Neuronal stem cell (in vitro differentiated cells): ENCODE measurements at regions not wholly inside any gene's neighbourhood (a gene's known extent, or its start where the extent isn't known, plus 50 kb on each side); places are given as distances from the start of the nearest gene placed in this dataset.

ENCODE experiments used
- DNase-seq: peaks from one replicate; pipeline ENCODE4 v3.0.0-alpha.2; 2013; ENCODE audit warnings: low spot score
- H2AFZ ChIP-seq: one replicate; pipeline ENCODE4 v1.6.1; 2013; ENCODE audit warnings: mild to moderate bottlenecking, low read length, inconsistent platforms
- H2AK5ac ChIP-seq: 2 replicates; pipeline ENCODE4 v1.6.1; 2013; ENCODE audit warnings: low read depth, mild to moderate bottlenecking, inconsistent platforms, low read length, moderate library complexity, mixed read lengths
- H2BK120ac ChIP-seq: 2 replicates; pipeline ENCODE4 v1.6.1; 2013; ENCODE audit warnings: low read depth, mild to moderate bottlenecking, inconsistent platforms, low read length, moderate library complexity, mixed read lengths
- H2BK12ac ChIP-seq: one replicate; pipeline ENCODE4 v1.6.1; 2013; ENCODE audit warnings: low read length, inconsistent platforms
- H2BK15ac ChIP-seq: 2 replicates; pipeline ENCODE4 v1.6.1; 2013; ENCODE audit warnings: mild to moderate bottlenecking, low read length, inconsistent platforms, mixed read lengths
- H2BK5ac ChIP-seq: one replicate; pipeline ENCODE4 v1.6.1; 2013; ENCODE audit warnings: inconsistent platforms, mild to moderate bottlenecking, low read length, moderate library complexity
- H3K14ac ChIP-seq: one replicate; pipeline ENCODE4 v1.6.1; 2013; ENCODE audit warnings: low read length, inconsistent platforms
- H3K18ac ChIP-seq: 2 replicates; pipeline ENCODE4 v1.6.1; 2013; ENCODE audit warnings: low read length, inconsistent platforms
- H3K23ac ChIP-seq: 2 replicates; pipeline ENCODE4 v1.6.1; 2013; ENCODE audit warnings: low read depth, mild to moderate bottlenecking, mixed read lengths, low read length, inconsistent platforms; ENCODE audit not compliant: poor library complexity
- H3K27ac ChIP-seq: replicated peaks from 3 replicates; pipeline ENCODE4 v1.5.1; 2013; ENCODE audit warnings: low read length, inconsistent platforms
- H3K27me3 ChIP-seq, 3 experiments: 2 replicates each; pipeline ENCODE4 v1.6.1; 2013; ENCODE audit warnings: low read length in 3 of 3, mild to moderate bottlenecking in 2 of 3, inconsistent platforms in 1 of 3, low read depth in 1 of 3, mixed read lengths in 1 of 3, moderate library complexity in 1 of 3; ENCODE audit not compliant: control insufficient read depth in 3 of 3, insufficient read depth in 3 of 3
- H3K36me3 ChIP-seq, 2 donors: replicated peaks in 1 of 2; 2 replicates each; pipeline ENCODE4 v1.6.1; 2013; ENCODE audit warnings: low read length in 2 of 2; ENCODE audit not compliant: control insufficient read depth in 2 of 2, insufficient read depth in 2 of 2
- H3K4ac ChIP-seq: 2 replicates; pipeline ENCODE4 v1.6.1; 2013; ENCODE audit warnings: inconsistent platforms, mild to moderate bottlenecking, low read length, moderate library complexity
- H3K4me1 ChIP-seq, 2 donors: 1 replicate in 1 of 2; 2 replicates in 1 of 2; pipeline ENCODE4 v1.6.1; 2013; ENCODE audit warnings: low read length in 2 of 2, low read depth in 1 of 2; ENCODE audit not compliant: control insufficient read depth in 2 of 2, insufficient read depth in 1 of 2
- H3K4me2 ChIP-seq: one replicate; pipeline ENCODE4 v1.6.1; 2013; ENCODE audit warnings: mild to moderate bottlenecking, low read length, inconsistent platforms; ENCODE audit not compliant: insufficient read depth, poor library complexity, severe bottlenecking
- H3K4me3 ChIP-seq, 2 donors: 2 replicates each; pipeline ENCODE4 v1.5.1; 2013; ENCODE audit warnings: low read length in 2 of 2, mild to moderate bottlenecking in 2 of 2, inconsistent platforms in 1 of 2, moderate library complexity in 1 of 2
- H3K79me1 ChIP-seq: one replicate; pipeline ENCODE4 v1.6.1; 2013; ENCODE audit warnings: low read depth, mild to moderate bottlenecking, inconsistent platforms, low read length, moderate library complexity
- H3K9ac ChIP-seq: one replicate; pipeline ENCODE4 v1.6.1; 2013; ENCODE audit warnings: mild to moderate bottlenecking, low read depth, low read length, inconsistent platforms; ENCODE audit not compliant: poor library complexity
- H3K9me3 ChIP-seq, 2 donors: replicated peaks in 1 of 2; 2 replicates each; pipeline versions ENCODE3 to v1.6.1; 2013; ENCODE audit warnings: low read length in 2 of 2, mild to moderate bottlenecking in 2 of 2, inconsistent platforms in 1 of 2, low read depth in 1 of 2, mixed read lengths in 1 of 2, moderate library complexity in 1 of 2; ENCODE audit not compliant: control insufficient read depth in 2 of 2, insufficient read depth in 1 of 2
- H4K8ac ChIP-seq: one replicate; pipeline ENCODE4 v1.6.1; 2013; ENCODE audit warnings: low read depth, mild to moderate bottlenecking, inconsistent platforms, low read length, moderate library complexity
- H4K91ac ChIP-seq: one replicate; pipeline ENCODE4 v1.6.1; 2013; ENCODE audit warnings: low read length, low read depth, mild to moderate bottlenecking, inconsistent platforms; ENCODE audit not compliant: poor library complexity
- WGBS, 2 donors: extraction: QIAGEN DNeasy Blood & Tissue Kit; methylation state at CpG; one replicate each; pipeline ENCODE4 v1.1.7; 2013; ENCODE audit warnings: missing lambda C conversion rate in 2 of 2, mixed read lengths in 1 of 2; ENCODE audit not compliant: insufficient read length in 2 of 2, insufficient replicate concordance in 1 of 2; ENCODE audit errors: extremely low coverage in 2 of 2; 5-methylcytosine and 5-hydroxymethylcytosine counted together

DNA sequence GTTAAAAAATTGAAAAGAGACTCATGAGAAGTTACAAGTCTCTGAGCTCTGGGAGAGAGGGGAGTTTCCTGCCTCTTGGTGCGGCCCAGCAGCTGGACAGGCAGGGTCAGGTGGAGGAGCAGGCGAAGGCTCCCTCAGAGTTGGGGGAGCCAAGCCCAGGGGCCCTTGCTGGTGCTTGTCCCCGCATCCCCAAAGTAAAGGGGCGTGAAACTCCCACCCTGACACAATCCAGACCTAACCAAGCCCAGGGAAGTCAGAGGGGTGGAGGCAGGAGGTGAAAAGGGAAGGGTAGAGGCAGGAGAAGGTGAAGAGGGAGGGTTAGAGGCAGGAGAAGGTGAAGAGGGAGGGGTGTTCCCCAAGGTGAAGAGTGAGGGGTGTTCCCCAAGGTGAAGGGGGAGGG is 322.8 kb downstream of the GLRX3 start:
- Histone ChIP-seq H3K18ac (peak overlapping the region; percentile 83), H2BK12ac (no peak overlapping the region), H2BK15ac (no peak overlapping the region), H3K9me3 (peaks cover 0 to 1% of the 10 kb centered on the region in 2 donors), H3K27me3 (peaks cover 0 to 2% (median 0%) of the 10 kb centered on the region in 3 experiments), H3K4me1 (no peaks in the 10 kb centered on the region), H4K8ac (no peak overlapping the region), H2AK5ac (no peak overlapping the region), H4K91ac (no peak overlapping the region), H2AFZ (no peak overlapping the region), H3K4ac (no peak overlapping the region), H3K14ac (no peak overlapping the region), H2BK120ac (no peak overlapping the region), H3K9ac (no peak overlapping the region), H3K27ac (no peak overlapping the region), H3K79me1 (no peaks in the 10 kb centered on the region), H2BK5ac (no peak overlapping the region), H3K23ac (no peak overlapping the region), H3K4me2 (no peak overlapping the region), H3K36me3 (no peaks in the 10 kb centered on the region), H3K4me3 (no peak overlapping the region)
- no peak for DNase-seq
- WGBS, 2 donors, result no CpG with 5 or more reads among the region's 4 CpGs

DNA sequence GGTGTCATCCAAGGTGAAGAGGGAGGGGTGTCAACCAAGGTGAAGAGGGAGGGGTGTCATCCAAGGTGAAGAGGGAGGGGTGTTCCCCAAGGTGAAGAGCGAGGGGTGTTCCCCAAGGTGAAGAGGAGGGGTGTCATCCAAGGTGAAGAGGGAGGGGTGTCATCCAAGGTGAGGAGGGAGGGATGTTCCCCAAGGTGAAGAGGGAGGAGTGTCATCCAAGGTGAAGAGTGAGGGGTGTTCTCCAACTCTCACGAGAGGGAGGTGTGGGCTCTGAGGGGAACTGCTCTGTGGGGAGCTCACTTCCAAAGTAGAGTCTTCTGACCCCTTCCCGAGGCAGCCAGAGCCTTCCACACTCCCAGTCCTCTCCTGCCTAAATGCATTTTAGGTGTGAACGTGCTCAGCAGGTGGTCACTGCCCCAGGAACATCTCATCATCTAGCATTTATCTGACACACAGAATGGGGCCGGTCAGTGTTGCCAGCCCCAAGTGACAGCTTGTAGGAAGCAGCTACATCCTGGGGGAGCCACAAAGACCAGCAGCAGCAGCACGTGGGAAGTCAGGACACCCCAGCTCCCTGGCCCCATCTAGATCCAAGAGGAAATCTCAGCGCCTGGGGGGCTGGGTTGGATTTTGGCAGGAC is 323.8 kb downstream of the GLRX3 start:
- Histone ChIP-seq H3K14ac (peak overlapping the region; percentile 31), H2AFZ (no peak overlapping the region), H2BK15ac (no peak overlapping the region), H3K23ac (no peak overlapping the region), H2BK120ac (no peak overlapping the region), H3K4me1 (no peaks in the 10 kb centered on the region), H3K27ac (no peak overlapping the region), H3K79me1 (no peaks in the 10 kb centered on the region), H2BK5ac (no peak overlapping the region), H4K91ac (no peak overlapping the region), H3K4me2 (no peak overlapping the region), H3K4me3 (peak overlapping the region in 1 of 2 donors; percentile 25), H2AK5ac (no peak overlapping the region), H3K9me3 (peaks cover 0 to 1% of the 10 kb centered on the region in 2 donors), H4K8ac (no peak overlapping the region), H3K18ac (peak overlapping the region; percentile 5), H3K4ac (no peak overlapping the region), H3K27me3 (peaks cover 0 to 2% (median 0%) of the 10 kb centered on the region in 3 experiments), H3K36me3 (no peaks in the 10 kb centered on the region), H2BK12ac (no peak overlapping the region), H3K9ac (no peak overlapping the region)
- no CpG with 5 or more reads among the region's 7 CpGs for WGBS, 2 donors
- no peak for DNase-seq

GRCh38 chr10:130461631-130462030 is 325.4 kb downstream of the GLRX3 start:
- Histone ChIP-seq H3K9me3 (peaks cover 0 to 1% of the 10 kb centered on the region in 2 donors), H2AFZ (no peak overlapping the region), H3K4me1 (no peaks in the 10 kb centered on the region), H2BK120ac (no peak overlapping the region), H2AK5ac (no peak overlapping the region), H3K23ac (no peak overlapping the region), H3K36me3 (no peaks in the 10 kb centered on the region), H3K27ac (no peak overlapping the region), H3K9ac (no peak overlapping the region), H3K4ac (no peak overlapping the region), H4K8ac (no peak overlapping the region), H3K27me3 (peaks cover 0 to under 1% (median 0%) of the 10 kb centered on the region in 3 experiments), H2BK12ac (no peak overlapping the region), H3K4me2 (no peak overlapping the region), H2BK5ac (no peak overlapping the region), H4K91ac (no peak overlapping the region), H3K79me1 (no peaks in the 10 kb centered on the region), H3K14ac (no peak overlapping the region), H3K4me3 (no peak overlapping the region), H3K18ac (no peak overlapping the region), H2BK15ac (no peak overlapping the region)
- WGBS, 2 donors, result no CpG with 5 or more reads among the region's 6 CpGs
- DNase-seq, result no peak

DNA sequence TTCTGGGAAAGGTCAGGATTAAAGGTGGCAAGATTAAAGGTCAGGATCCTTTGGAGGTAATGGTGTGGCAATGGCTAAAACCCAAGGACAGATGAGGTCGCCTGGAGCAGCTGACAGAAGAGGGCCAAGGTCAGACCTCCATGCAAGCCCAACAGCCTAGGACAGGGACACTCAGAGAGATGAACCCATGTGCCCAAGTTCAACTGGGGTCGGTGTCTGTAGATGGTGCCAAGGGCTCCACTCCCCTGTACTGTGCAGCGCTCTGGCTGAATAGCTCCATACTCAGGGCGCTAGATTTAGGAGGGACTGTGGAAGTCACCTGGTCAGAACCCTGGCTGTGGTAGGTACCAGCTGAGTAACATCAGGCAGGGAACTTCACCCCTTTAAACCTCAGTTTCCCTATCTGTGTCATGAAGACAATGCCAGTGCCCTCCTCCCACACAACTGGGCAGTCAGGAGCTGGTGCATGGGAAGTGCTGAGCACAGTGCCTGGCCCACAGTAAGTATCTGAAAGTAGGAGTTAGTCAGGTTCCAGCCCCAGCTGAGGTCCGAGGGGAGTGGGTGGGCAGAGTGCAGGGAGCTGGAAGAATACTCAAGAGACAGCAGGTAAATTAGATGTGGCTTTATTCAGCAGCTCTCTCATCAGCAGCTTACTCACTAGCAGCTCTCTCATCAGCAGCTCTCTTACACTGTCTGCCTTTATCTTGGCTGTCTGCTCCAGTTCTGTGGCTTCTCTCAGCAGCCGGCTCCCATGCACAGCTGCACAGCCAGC is 327.1 kb downstream of the GLRX3 start:
- H3K4ac ChIP-seq, result no peak overlapping the region
- no peak for DNase-seq
- no peaks in the 10 kb centered on the region for H3K36me3 ChIP-seq

More for the DNA sequence above, 327.1 kb downstream of the GLRX3 start:
- Histone ChIP-seq H2BK5ac (no peak overlapping the region), H3K18ac (no peak overlapping the region), H3K14ac (no peak overlapping the region), H3K23ac (no peak overlapping the region), H3K4me1 (no peaks in the 10 kb centered on the region), H3K27me3 (no peaks in the 10 kb centered on the region), H3K4me2 (no peak overlapping the region), H3K27ac (no peak overlapping the region), H4K8ac (no peak overlapping the region), H2AFZ (no peak overlapping the region), H4K91ac (no peak overlapping the region), H2AK5ac (no peak overlapping the region), H2BK15ac (no peak overlapping the region), H3K4me3 (no peak overlapping the region), H3K79me1 (no peaks in the 10 kb centered on the region), H2BK120ac (no peak overlapping the region), H3K9me3 (peaks cover 0 to 1% of the 10 kb centered on the region in 2 donors), H2BK12ac (no peak overlapping the region), H3K9ac (no peak overlapping the region)
- no CpG with 5 or more reads among the region's 6 CpGs for WGBS, 2 donors
